Neural cell (in vitro differentiated cells): ENCODE measurements at regions not wholly inside any gene's neighbourhood (a gene's known extent, or its start where the extent isn't known, plus 50 kb on each side); places are given as distances from the start of the nearest gene placed in this dataset.

ENCODE experiments used
- EZH2 ChIP-seq: fragments of 200-600, 300-800 bp; shearing (Covaris generic), sonication (generic); IDR thresholded peaks from 2 replicates; pipeline ENCODE4 v1.6.1; 2014; ENCODE audit warnings: antibody characterized with exemption, low read length, borderline replicate concordance, mild to moderate bottlenecking; ENCODE audit not compliant: insufficient read depth, poor library complexity, severe bottlenecking
- POLR2AphosphoS5 ChIP-seq: IDR thresholded peaks from 2 replicates; pipeline ENCODE4 v1.6.1; 2012
- REST ChIP-seq: IDR thresholded peaks from 2 replicates; pipeline ENCODE4 v1.6.1; 2012; ENCODE audit warnings: borderline replicate concordance
- TF ChIP-seq, protein P1 (sequence below): fragments of 450-650 bp; IDR thresholded peaks from 2 replicates; pipeline ENCODE4 v1.5.1; 2014; ENCODE audit warnings: antibody characterized with exemption, mild to moderate bottlenecking, moderate library complexity; ENCODE audit not compliant: poor library complexity, severe bottlenecking

DNA sequence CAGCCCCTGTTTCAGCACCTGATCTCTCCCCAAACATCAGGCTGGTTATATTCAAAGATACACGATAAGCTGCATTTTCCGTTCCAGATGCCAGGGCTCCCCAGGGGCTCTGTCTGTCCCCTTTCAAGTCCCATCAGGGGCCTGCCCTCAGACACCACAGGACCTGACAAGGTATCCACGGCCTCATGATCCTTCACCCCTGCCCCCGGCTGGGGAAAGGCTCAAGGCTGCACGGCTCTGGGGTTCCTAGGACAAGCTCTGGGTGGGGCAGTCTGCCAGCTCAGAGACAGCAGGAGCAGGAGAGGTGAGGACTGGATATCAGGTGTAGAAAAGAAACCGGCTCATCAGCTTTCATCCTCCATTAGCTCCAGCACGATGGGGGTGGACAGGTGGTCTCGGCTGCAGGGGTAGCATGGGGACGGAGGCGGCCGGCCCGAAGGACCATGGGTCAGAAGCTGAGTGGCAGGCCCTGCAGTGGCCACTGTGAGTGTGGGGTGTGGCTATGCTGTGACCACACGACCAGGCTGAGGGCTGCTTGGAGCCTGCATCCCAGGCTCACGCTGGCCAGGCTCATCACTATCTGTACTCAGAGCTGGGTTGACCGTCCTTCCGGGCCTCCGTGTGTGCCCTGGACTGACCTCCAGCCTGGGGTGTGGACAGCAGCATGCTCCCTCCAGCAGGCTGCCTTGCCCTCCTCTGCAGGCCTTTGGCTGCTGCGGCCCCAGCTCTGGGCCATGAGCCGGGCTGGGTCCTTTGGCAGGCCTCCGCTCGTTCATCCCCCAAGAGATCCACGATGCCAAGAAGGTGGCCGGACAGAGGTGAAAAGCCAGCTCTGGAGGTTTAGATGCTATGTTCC, 386.2 kb downstream of the THBS2 start:
- TF ChIP-seq, protein P1, sequence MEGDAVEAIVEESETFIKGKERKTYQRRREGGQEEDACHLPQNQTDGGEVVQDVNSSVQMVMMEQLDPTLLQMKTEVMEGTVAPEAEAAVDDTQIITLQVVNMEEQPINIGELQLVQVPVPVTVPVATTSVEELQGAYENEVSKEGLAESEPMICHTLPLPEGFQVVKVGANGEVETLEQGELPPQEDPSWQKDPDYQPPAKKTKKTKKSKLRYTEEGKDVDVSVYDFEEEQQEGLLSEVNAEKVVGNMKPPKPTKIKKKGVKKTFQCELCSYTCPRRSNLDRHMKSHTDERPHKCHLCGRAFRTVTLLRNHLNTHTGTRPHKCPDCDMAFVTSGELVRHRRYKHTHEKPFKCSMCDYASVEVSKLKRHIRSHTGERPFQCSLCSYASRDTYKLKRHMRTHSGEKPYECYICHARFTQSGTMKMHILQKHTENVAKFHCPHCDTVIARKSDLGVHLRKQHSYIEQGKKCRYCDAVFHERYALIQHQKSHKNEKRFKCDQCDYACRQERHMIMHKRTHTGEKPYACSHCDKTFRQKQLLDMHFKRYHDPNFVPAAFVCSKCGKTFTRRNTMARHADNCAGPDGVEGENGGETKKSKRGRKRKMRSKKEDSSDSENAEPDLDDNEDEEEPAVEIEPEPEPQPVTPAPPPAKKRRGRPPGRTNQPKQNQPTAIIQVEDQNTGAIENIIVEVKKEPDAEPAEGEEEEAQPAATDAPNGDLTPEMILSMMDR: no peak
- TF ChIP-seq POLR2AphosphoS5 (no peak), EZH2 (no peak), REST (no peak)
